Smooth muscle cell (in vitro differentiated cells): ENCODE measurements at regions not wholly inside any gene's neighbourhood (a gene's known extent, or its start where the extent isn't known, plus 50 kb on each side); places are given as distances from the start of the nearest gene placed in this dataset.

Experiments
- DNase-seq: peaks from one replicate; lab custom pipeline; 2025; ENCODE audit not compliant: unreplicated experiment; lab: John Stamatoyannopoulos, UW
- H2AFZ ChIP-seq: fragments of 200-600 bp; sonication (generic); 2 replicates; pipeline ENCODE4 v1.6.0; 2016; ENCODE audit warnings: antibody characterized with exemption, low read depth, mild to moderate bottlenecking
- H3F3A ChIP-seq: fragments of 200-600 bp; sonication (generic); 2 replicates; pipeline ENCODE4 v1.6.0; 2017; ENCODE audit warnings: antibody characterized with exemption, low read depth
- H3K27ac ChIP-seq: fragments of 200-600 bp; sonication (generic); 2 replicates; pipeline ENCODE4 v1.5.1; 2016; ENCODE audit warnings: low read depth, mild to moderate bottlenecking
- H3K27me3 ChIP-seq: fragments of 200-600 bp; sonication (generic); 2 replicates; pipeline ENCODE4 v1.6.1; 2016; ENCODE audit warnings: low read depth, mild to moderate bottlenecking
- H3K36me3 ChIP-seq: fragments of 200-600 bp; sonication (generic); 2 replicates; pipeline ENCODE4 v1.5.1; 2016; ENCODE audit warnings: low read depth
- H3K4me1 ChIP-seq: fragments of 200-600 bp; sonication (generic); 2 replicates; pipeline ENCODE4 v1.5.1; 2016; ENCODE audit warnings: low read depth
- H3K4me2 ChIP-seq: fragments of 200-600 bp; sonication (generic); 2 replicates; pipeline ENCODE4 v1.6.0; 2016; ENCODE audit warnings: mild to moderate bottlenecking
- H3K4me3 ChIP-seq: fragments of 200-600 bp; sonication (generic); 2 replicates; pipeline ENCODE4 v1.5.1; 2016; ENCODE audit warnings: mild to moderate bottlenecking
- H3K79me2 ChIP-seq: fragments of 200-600 bp; sonication (generic); 2 replicates; pipeline ENCODE4 v1.6.0; 2016; ENCODE audit warnings: low read depth, mild to moderate bottlenecking
- H3K9ac ChIP-seq: fragments of 200-600 bp; sonication (generic); 2 replicates; pipeline ENCODE4 v1.6.0; 2016; ENCODE audit warnings: low read depth
- H3K9me3 ChIP-seq: fragments of 200-600 bp; sonication (generic); replicated peaks from 2 replicates; pipeline ENCODE4 v1.5.1; 2016; ENCODE audit warnings: low read depth
- H4K20me1 ChIP-seq: fragments of 200-600 bp; sonication (generic); 2 replicates; pipeline ENCODE4 v1.6.0; 2016; ENCODE audit warnings: low read depth
- CTCF ChIP-seq: fragments of 200-600 bp; sonication (generic); IDR thresholded peaks from 2 replicates; pipeline ENCODE4 v1.5.1; 2017; ENCODE audit warnings: borderline replicate concordance, mild to moderate bottlenecking, antibody characterized with exemption; ENCODE audit not compliant: insufficient read depth, poor library complexity, severe bottlenecking
- WGBS: methylation state at CpG from one replicate; pipeline ENCODE4 v1.1.7; 2016; ENCODE audit warnings: low lambda C conversion rate; 5-methylcytosine and 5-hydroxymethylcytosine counted together

- no peak for TF ChIP-seq CTCF
- Histone ChIP-seq H2AFZ (no peak overlapping the region), H3K27me3 (peaks cover 73% of the 10 kb centered on the region), H3K4me3 (peak overlapping the region; percentile 29), H4K20me1 (no peaks in the 10 kb centered on the region), H3K36me3 (no peaks in the 10 kb centered on the region), H3K79me2 (no peaks in the 10 kb centered on the region), H3K4me2 (peak overlapping the region; percentile 78), H3K27ac (no peak overlapping the region), H3K9me3 (no peaks in the 10 kb centered on the region), H3K4me1 (no peaks in the 10 kb centered on the region), H3K9ac (no peak overlapping the region), H3F3A (no peaks in the 10 kb centered on the region)
- DNase-seq = no peak
- WGBS = 21% methylated on average over 14 of the region's 29 CpGs
These were observed 200.4 kb upstream of the N4BP1 start for GRCh38 chr16:48810436-48810802.

DNA sequence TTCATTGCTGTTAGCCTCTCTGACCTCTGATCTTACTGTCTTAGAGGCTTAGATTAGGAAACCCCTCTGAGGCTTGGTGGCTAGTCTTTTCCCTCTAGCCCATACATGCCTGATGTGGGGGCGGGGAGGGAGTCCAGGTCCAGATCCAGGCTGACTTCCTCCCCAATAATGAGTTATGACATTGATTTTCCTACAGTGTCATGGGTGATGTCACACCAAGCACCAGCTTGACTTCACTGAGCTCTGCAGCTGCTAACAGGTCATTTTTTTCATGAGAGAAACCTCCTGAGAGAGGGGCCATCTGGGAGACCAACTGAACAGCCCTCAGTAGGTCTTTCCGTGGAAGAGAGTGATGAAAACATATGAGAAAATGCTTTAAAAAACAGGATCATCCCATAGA is 180.2 kb upstream of the N4BP1 start:
- no peak for TF ChIP-seq CTCF
- WGBS = 81% methylated on average over 2 of the region's 2 CpGs
- no peak overlapping the region for H2AFZ ChIP-seq
- H3K4me2 ChIP-seq = no peak overlapping the region
- no peaks in the 10 kb centered on the region for H3K27me3 ChIP-seq
- H3K9me3 ChIP-seq = no peaks in the 10 kb centered on the region
- peaks cover 7% of the 10 kb centered on the region for H3K4me1 ChIP-seq
- no peaks in the 10 kb centered on the region for H3K36me3 ChIP-seq
- H3K9ac ChIP-seq = no peak overlapping the region
- no peak overlapping the region for H3K4me3 ChIP-seq
- H3F3A ChIP-seq = no peaks in the 10 kb centered on the region
- DNase-seq = no peak
- H3K27ac ChIP-seq = no peak overlapping the region
- H4K20me1 ChIP-seq = no peaks in the 10 kb centered on the region
- no peaks in the 10 kb centered on the region for H3K79me2 ChIP-seq

DNA sequence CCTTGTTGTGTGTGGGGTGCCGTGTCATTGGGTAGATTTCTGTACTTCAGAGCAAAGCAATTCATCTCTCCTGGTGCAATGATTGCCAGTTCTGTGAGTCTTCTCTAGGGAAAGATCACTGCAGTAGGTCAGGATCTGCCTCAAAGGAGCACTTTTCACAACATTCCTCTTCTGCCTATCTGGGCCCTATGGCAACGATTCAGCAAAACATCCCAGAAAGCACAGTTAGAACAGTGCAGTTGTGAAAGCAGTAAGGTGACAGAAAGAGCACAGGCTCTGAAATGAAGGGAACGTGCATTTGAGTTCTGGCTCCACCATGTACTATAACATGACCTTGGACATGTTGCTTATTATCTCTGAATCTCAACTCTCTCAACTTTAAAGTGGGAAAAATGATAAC is 178.5 kb upstream of the N4BP1 start:
- no peak for TF ChIP-seq CTCF
- H3K9ac ChIP-seq = no peak overlapping the region
- H3K27me3 ChIP-seq = no peaks in the 10 kb centered on the region
- no peak overlapping the region for H3K27ac ChIP-seq
- no peak overlapping the region for H2AFZ ChIP-seq
- WGBS = 79% methylated on average over 3 of the region's 3 CpGs
- H3K4me3 ChIP-seq = no peak overlapping the region
- H3K79me2 ChIP-seq = no peaks in the 10 kb centered on the region
- no peaks in the 10 kb centered on the region for H3F3A ChIP-seq
- no peak for DNase-seq
- H4K20me1 ChIP-seq = no peaks in the 10 kb centered on the region
- H3K9me3 ChIP-seq = no peaks in the 10 kb centered on the region
- no peak overlapping the region for H3K4me2 ChIP-seq
- peaks cover 7% of the 10 kb centered on the region for H3K4me1 ChIP-seq
- no peaks in the 10 kb centered on the region for H3K36me3 ChIP-seq

GRCh38 chr16:48745541-48745940 is 135.6 kb upstream of the N4BP1 start:
- Histone ChIP-seq H3K27me3 (no peaks in the 10 kb centered on the region), H4K20me1 (no peaks in the 10 kb centered on the region), H2AFZ (no peak overlapping the region), H3K36me3 (no peaks in the 10 kb centered on the region), H3F3A (no peaks in the 10 kb centered on the region), H3K79me2 (no peaks in the 10 kb centered on the region), H3K9ac (no peak overlapping the region), H3K4me2 (no peak overlapping the region), H3K4me3 (no peak overlapping the region), H3K9me3 (no peaks in the 10 kb centered on the region), H3K27ac (no peak overlapping the region), H3K4me1 (no peaks in the 10 kb centered on the region)
- 82% methylated on average over 4 of the region's 4 CpGs for WGBS
- TF ChIP-seq CTCF = no peak
- no peak for DNase-seq
